HTR-8/SVneo (cell line): ENCODE measurements at regions not wholly inside any gene's neighbourhood (a gene's known extent, or its start where the extent isn't known, plus 50 kb on each side); places are given as distances from the start of the nearest gene placed in this dataset.

ENCODE experiments used
- DNase-seq: peaks from one replicate; pipeline ENCODE4 v3.0.0; 2011; ENCODE audit warnings: low spot score, mixed read lengths; ENCODE audit not compliant: insufficient read length
- FAIRE-seq: peaks from 2 replicates; lab custom pipeline; 2011; peaks lifted over from hg19 to GRCh38; lab: Jason Lieb, UNC

- no peak for DNase-seq
- FAIRE-seq, result no peak
These were observed 74.6 kb upstream of the NUDT7 start for GRCh38 chr16:77647726-77648125.

- DNase-seq, result no peak
- FAIRE-seq, result no peak
These were observed 71.6 kb upstream of the NUDT7 start for GRCh38 chr16:77650761-77651160.

GRCh38 chr16:77652399-77652798 is 69.9 kb upstream of the NUDT7 start:
- DNase-seq (no peak), FAIRE-seq (no peak)

- FAIRE-seq (no peak), DNase-seq (no peak)
These were observed 65.3 kb upstream of the NUDT7 start for GRCh38 chr16:77657016-77657415.

GRCh38 chr16:77660311-77660710 is 62.0 kb upstream of the NUDT7 start:
- DNase-seq, result peak; percentile 15
- FAIRE-seq, result peak; percentile 16

GRCh38 chr16:77662246-77662645 is 60.1 kb upstream of the NUDT7 start:
- FAIRE-seq (no peak), DNase-seq (no peak)

- FAIRE-seq, result no peak
- DNase-seq, result no peak
These were observed 58.6 kb upstream of the NUDT7 start for GRCh38 chr16:77663711-77664110.

- DNase-seq (no peak), FAIRE-seq (no peak)
These were observed 55.5 kb upstream of the NUDT7 start for GRCh38 chr16:77666771-77667170.

- no peak for DNase-seq
- FAIRE-seq, result no peak
These were observed 54.1 kb upstream of the NUDT7 start for GRCh38 chr16:77668201-77668600.

GRCh38 chr16:77669057-77669456 is 53.3 kb upstream of the NUDT7 start:
- DNase-seq (no peak), FAIRE-seq (no peak)
